Stomach (tissue), 8 donors: ENCODE measurements at regions not wholly inside any gene's neighbourhood (a gene's known extent, or its start where the extent isn't known, plus 50 kb on each side); places are given as distances from the start of the nearest gene placed in this dataset.

Experiments used
- DNase-seq, 2 donors: peaks; one replicate each; pipeline versions ENCODE4 v3.0.0 to v3.0.0-alpha.2; 2013 to 2019
- H3K27ac ChIP-seq, 5 donors: fragments of 200-600 bp in 4 of 5; sonication (generic) in 4 of 5; one replicate each; pipeline ENCODE4 v1.5.1; 2013 to 2019; ENCODE audit warnings: mild to moderate bottlenecking in 1 of 5, moderate library complexity in 1 of 5
- H3K27me3 ChIP-seq, 3 donors: fragments of 200-600 bp; sonication (generic); one replicate each; pipeline ENCODE4 v1.5.1; 2017 to 2019; ENCODE audit warnings: mixed run types in 1 of 3
- H3K36me3 ChIP-seq, 4 donors: fragments of 200-600 bp; sonication (generic); 1 replicate in 3 of 4; 2 replicates in 1 of 4; pipeline ENCODE4 v1.5.1; 2016 to 2019
- H3K4me1 ChIP-seq, 4 donors: fragments of 200-600 bp; sonication (generic); one replicate each; pipeline ENCODE4 v1.5.1; 2016 to 2019
- H3K4me3 ChIP-seq, 4 donors: fragments of 200-600 bp; sonication (generic) in 3 of 4; one replicate each; pipeline ENCODE4 v1.5.1; 2016 to 2019; ENCODE audit warnings: mild to moderate bottlenecking in 1 of 4
- H3K9me3 ChIP-seq, 4 donors: fragments of 200-600 bp; sonication (generic); one replicate each; pipeline ENCODE4 v1.5.1; 2016 to 2019
- CTCF ChIP-seq, 7 experiments: fragments of 450-650 bp in 4 of 7; fragments of 200-600 bp in 3 of 7; sonication (generic) in 3 of 7; IDR thresholded peaks; one replicate each; pipeline ENCODE4 v1.5.1; 2016 to 2019; ENCODE audit warnings: antibody characterized with exemption in 7 of 7, control low read depth in 2 of 7, mild to moderate bottlenecking in 1 of 7
- EP300 ChIP-seq: sonication (generic); formaldehyde crosslinking; IDR thresholded peaks from one replicate; pipeline ENCODE4 v1.6.1; 2017; ENCODE audit warnings: antibody characterized with exemption
- POLR2A ChIP-seq, 4 donors: fragments of 450-650 bp; IDR thresholded peaks; one replicate each; pipeline ENCODE4 v1.6.1; 2016; ENCODE audit warnings: antibody characterized with exemption in 4 of 4, control low read depth in 2 of 4, mild to moderate bottlenecking in 1 of 4, moderate library complexity in 1 of 4
- POLR2AphosphoS5 ChIP-seq, 3 donors: sonication (generic); formaldehyde crosslinking; IDR thresholded peaks; one replicate each; pipeline ENCODE4 v1.6.1; 2016; ENCODE audit warnings: antibody characterized with exemption in 3 of 3
- WGBS, 5 donors: extraction: QIAGEN DNeasy Blood & Tissue Kit in 3 of 5; methylation state at CpG; one replicate each; pipeline versions ENCODE4 v1.1.5 to v1.1.7; 2013 to 2018; 5-methylcytosine and 5-hydroxymethylcytosine counted together
- intact Hi-C: fragments of 100-400 bp; cut with DNase I; formaldehyde crosslinking; loops from one replicate; pipeline ENCODE4 v1.15.1; 2023; ENCODE audit warnings: low total_unique reads
- donor health status: healthy with polysubstance abuse.
- donor health status: Bipolar disorder and iron deficiency.
- donor health status: healthy.

- TF ChIP-seq CTCF (IDR thresholded peaks at IDR 0.05), result no peak
- TF ChIP-seq EP300, result no peak
- no peak for TF ChIP-seq POLR2A (IDR thresholded peaks at IDR 0.05)
- no peak for TF ChIP-seq POLR2AphosphoS5 (IDR thresholded peaks at IDR 0.05)
- Histone ChIP-seq H3K4me3 (no peak overlapping the region), H3K36me3 (no peaks in the 10 kb centered on the region), H3K27ac (no peak overlapping the region), H3K9me3 (no peaks in the 10 kb centered on the region), H3K4me1 (no peaks in the 10 kb centered on the region), H3K27me3 (no peaks in the 10 kb centered on the region)
- intact Hi-C loops, result no loop called here
- 7 to 21% (median 15%) methylated on average over 4 of the region's 4 CpGs for WGBS, 5 donors
- peak in 1 of 2 donors; percentile 73 for DNase-seq
Observed at GRCh38 chr1:95953015-95953414, 719.0 kb downstream of the RWDD3 start.

- H3K4me3 ChIP-seq, result no peak overlapping the region
- WGBS, 5 donors, result 86 to 90% (median 89%) methylated on average over 3 of the region's 3 CpGs
Observed at GRCh38 chr1:95954585-95954984, 720.6 kb downstream of the RWDD3 start.

GRCh38 chr1:95956215-95956614 is 722.2 kb downstream of the RWDD3 start:
- H3K4me1 ChIP-seq, result no peaks in the 10 kb centered on the region
- no peak for DNase-seq
- peaks cover 0 to 6% (median 2%) of the 10 kb centered on the region in 4 donors for H3K9me3 ChIP-seq
- TF ChIP-seq CTCF (IDR thresholded peaks at IDR 0.05), result no peak
- TF ChIP-seq EP300, result no peak
- TF ChIP-seq POLR2AphosphoS5 (IDR thresholded peaks at IDR 0.05), result no peak
- no peak for TF ChIP-seq POLR2A (IDR thresholded peaks at IDR 0.05)
- H3K36me3 ChIP-seq, result no peaks in the 10 kb centered on the region
- H3K27me3 ChIP-seq, result no peaks in the 10 kb centered on the region
- intact Hi-C loops, result no loop called here
- no peak overlapping the region for H3K4me3 ChIP-seq
- H3K27ac ChIP-seq, result no peak overlapping the region

More at GRCh38 chr1:95954585-95954984, 720.6 kb downstream of the RWDD3 start:
- Histone ChIP-seq H3K9me3 (peaks cover 0 to 5% (median 2%) of the 10 kb centered on the region in 4 donors), H3K27ac (no peak overlapping the region), H3K27me3 (no peaks in the 10 kb centered on the region), H3K4me1 (no peaks in the 10 kb centered on the region), H3K36me3 (no peaks in the 10 kb centered on the region)
- TF ChIP-seq POLR2A (IDR thresholded peaks at IDR 0.05), result no peak
- TF ChIP-seq CTCF (IDR thresholded peaks at IDR 0.05), result no peak
- no peak for TF ChIP-seq POLR2AphosphoS5 (IDR thresholded peaks at IDR 0.05)
- TF ChIP-seq EP300, result no peak
- DNase-seq, result no peak
- intact Hi-C loops, result no loop called here

- TF ChIP-seq POLR2AphosphoS5 (IDR thresholded peaks at IDR 0.05) (no peak), CTCF (IDR thresholded peaks at IDR 0.05) (no peak), EP300 (no peak), POLR2A (IDR thresholded peaks at IDR 0.05) (no peak)
- intact Hi-C loops, result no loop called here
- Histone ChIP-seq H3K4me3 (no peak overlapping the region), H3K9me3 (peaks cover 0 to 6% (median 2%) of the 10 kb centered on the region in 4 donors), H3K36me3 (no peaks in the 10 kb centered on the region), H3K27me3 (no peaks in the 10 kb centered on the region), H3K4me1 (no peaks in the 10 kb centered on the region), H3K27ac (no peak overlapping the region)
- peak in 1 of 2 donors; percentile 12 for DNase-seq
- 12 to 23% (median 18%) methylated on average over 1 of the region's 1 CpG for WGBS, 5 donors
Observed at GRCh38 chr1:95957748-95958147, 723.7 kb downstream of the RWDD3 start.
